Activated T-cell treated with anti-CD3 and anti-CD28 coated beads for 48 hours (primary cell): ENCODE measurements at regions not wholly inside any gene's neighbourhood (a gene's known extent, or its start where the extent isn't known, plus 50 kb on each side); places are given as distances from the start of the nearest gene placed in this dataset.

ENCODE experiments used
- DNase-seq: peaks from one replicate; pipeline ENCODE4 v3.0.0-alpha.2; 2020; ENCODE audit warnings: low read depth

- DNase-seq = no peak
Observed at GRCh38 chr12:4106621-4107020, 166.9 kb upstream of the CCND2 start.

- no peak for DNase-seq
Observed at GRCh38 chr12:4104722-4105244, 168.8 kb upstream of the CCND2 start.

GRCh38 chr12:4099276-4099675, 174.3 kb upstream of the CCND2 start:
- no peak for DNase-seq

DNA sequence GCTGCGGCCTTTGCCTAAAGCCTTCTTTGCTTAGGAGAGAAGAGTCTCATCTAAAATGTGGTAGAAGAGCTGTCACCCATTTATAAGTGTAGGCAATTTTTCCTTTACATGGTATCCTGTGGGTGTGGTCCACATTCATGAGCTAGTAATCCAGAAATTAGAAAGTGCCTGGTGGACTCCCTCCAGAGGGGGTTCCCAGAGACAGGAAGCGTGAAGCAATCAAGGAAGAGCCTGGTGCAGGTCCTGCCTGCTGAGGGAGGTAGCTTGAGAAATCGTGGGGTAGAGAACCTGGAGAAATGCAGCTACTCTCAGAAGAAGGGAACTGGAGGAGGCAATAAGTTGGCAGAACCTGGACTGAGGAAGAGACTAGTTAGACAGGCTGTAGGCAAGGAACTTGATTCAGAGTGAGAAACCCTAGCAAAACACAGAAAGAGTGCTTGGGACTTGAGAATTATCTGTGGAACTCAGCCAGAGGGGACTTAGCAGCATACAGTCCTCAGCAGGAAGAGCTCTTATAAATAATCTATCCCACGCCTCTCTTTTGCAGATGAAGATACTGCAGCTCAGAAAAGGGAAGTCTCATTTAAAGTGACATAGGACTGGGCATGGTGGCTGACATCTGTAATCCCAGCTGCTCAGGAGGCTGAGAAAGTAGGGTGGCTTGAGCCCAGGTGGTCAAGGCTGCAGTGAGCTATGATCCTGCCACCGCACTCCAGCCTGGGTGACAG, 182.4 kb upstream of the CCND2 start:
- DNase-seq = no peak

DNA sequence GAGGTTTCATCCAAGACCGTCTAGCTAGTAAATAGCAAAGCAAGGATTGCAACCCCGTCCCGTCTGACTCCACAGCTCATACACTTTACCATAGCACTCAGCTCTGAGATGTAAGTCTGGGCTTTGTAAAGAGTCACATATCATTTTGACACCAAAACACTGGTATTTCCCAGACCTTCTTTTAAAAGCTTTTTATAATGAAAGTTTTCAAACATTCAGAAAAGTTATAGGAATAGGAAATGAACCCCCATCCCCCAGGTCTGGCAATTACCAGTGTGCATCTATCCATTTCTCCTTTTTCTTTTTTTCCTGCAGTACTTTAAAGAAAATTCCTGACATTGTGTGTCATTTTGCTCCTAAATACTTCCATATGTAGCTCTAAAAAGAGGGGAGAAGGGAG, 183.6 kb upstream of the CCND2 start:
- no peak for DNase-seq

- DNase-seq = no peak
Observed at GRCh38 chr12:4089121-4089606, 184.4 kb upstream of the CCND2 start.

DNA sequence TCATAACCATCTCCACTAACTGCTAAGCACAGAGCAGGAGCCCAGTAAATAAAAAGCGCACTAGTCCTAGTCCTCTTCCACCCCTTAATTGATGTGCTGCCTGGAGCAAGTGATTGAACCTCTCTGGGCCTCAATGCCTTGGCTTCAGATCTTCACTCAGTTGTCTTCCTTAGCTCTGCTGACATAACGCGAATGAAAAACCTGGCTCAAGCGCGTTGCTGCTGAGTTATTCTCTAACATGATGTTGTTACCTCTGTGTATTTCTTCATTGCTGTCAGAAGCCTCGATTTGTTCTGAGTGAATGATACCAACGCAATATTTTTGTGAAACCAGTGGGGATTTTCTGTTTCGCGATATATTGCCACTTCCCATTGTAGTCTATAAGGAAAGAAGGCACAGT, 185.1 kb upstream of the CCND2 start:
- no peak for DNase-seq

DNA sequence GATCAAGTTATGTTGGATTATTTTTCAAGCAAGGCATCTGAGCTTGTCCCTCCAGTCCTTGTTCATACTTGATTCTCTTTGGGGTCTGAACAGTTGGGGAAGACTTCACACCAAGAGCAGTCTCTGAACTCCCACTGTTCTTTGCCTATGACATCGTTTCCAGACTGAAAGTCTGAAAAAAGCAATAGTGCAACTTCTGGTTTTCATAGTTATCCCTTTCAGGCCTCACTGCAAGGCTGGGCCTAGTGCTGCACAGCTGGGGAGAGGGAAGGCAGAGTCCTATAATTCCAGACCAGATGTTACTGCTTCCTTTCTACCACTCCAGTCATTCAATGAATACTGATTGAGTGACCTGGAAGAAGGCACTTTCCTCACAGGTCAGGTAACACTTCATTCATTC, 187.1 kb upstream of the CCND2 start:
- DNase-seq = no peak

GRCh38 chr12:4084573-4084972, 189.0 kb upstream of the CCND2 start:
- no peak for DNase-seq

DNA sequence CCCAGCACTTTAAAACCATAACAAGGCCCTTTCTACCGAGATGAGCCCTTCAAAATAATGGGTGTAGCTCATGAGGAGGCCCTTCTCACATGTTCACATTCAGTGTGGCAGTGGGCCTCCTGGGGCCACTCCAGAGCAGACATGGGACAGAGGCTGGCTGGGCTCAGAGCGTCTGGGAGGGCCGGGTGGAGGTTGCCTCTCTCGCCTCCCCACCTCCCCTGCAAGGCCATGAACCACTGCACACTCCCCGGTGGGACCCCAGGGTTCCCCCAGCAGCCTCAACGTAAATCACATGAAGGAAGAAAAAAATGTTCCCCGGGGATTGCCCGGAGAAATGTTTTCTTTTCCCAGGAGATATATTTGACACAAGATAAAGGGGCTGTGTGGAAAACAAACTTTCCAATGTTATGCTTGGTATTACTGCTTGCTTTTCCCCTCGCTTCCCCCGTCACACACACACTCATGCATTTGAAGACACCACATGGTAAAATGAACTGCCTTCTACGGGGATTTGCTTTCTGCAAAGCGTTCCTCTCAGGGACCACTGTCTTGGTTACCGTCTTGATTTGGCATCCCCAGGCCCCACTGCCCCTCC, 190.7 kb upstream of the CCND2 start:
- no peak for DNase-seq

GRCh38 chr12:4080213-4080612, 193.3 kb upstream of the CCND2 start:
- DNase-seq = no peak

DNA sequence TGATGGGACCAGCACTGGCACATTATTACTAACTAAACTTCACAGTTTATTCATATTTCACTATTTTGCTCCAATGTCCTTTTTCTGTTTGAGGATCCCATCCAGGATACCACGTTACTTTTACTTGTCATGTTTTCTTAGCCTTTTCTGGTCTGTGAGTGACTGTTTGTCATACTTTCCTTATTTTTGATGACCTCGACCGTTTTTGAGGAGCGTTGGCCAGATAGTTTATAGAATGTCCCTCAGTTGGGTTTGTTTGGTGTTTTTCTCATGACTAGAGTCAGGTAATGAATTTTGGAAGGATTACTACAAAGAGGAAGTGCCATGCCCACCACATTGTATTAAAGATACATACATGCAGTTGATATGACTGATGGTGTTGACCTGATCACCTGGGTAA, 199.4 kb upstream of the CCND2 start:
- DNase-seq = no peak

- DNase-seq = no peak
Observed at GRCh38 chr12:4069670-4070010, 196.4 kb upstream of the PARP11 start.

DNA sequence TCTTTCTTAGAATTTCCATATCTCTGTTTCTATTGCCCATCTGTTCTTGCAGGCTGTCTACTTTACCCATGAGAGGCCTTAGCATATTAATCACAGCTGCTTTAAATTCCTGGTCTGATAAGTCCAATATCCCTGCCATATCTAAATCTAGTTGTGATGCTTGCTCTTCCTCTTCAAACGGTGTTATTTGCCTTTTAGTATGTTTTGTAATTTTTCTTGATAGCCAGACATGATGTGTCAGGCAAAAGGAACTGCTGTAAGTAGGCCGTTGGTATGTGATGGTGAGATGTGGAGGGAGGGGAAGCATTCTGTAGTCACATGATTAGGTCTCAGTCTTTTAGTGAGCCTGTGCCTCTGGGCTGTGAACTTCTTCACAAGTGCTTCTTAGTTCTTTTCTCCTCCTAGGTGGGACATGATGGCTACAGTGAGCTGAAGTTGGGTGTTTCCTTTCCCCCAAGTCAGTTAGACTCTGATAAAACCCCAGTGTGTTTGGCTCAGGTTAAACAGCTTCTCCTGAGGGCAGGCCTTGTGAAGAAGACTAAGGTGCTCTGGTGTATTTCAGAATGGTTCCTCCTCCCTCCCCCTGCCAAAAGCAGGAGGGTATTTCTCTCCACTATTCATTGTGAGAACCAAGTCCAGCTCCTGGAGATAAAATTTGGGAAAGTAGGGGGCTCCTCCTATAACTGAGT, 195.9 kb upstream of the PARP11 start:
- no peak for DNase-seq

- DNase-seq = no peak
Observed at GRCh38 chr12:4064008-4064407, 190.8 kb upstream of the PARP11 start.

DNA sequence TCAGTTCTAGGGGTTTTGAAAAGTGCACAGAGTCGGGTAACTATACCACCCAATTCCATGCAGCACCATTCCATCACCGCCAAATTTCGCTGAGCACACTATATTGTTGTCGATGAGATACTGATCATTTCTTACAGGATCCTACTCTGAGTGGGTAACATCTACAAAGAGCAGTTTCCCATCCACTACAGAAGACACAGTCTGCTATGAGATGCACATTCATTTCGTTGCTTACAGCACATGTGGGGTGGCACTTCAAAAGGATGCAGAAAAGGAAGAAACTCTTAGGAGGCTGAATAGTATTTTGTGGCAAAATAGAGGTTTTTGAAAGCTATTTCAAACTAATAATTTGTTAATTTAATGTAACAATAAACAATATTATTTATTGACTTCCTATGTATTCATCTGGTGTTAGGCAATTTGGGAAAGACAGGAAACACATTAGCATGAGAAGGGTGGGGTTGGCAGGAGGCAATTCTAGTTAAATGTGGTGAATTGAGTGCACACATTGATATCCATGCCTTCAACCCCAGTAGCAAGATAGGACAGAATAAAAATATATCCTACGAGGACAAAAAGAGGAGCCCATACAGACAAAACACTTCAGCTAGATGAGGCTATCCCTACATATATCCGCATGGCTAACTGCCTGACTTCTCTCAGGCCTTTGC, 186.8 kb upstream of the PARP11 start:
- DNase-seq = no peak

GRCh38 chr12:4056910-4057845, 184.0 kb upstream of the PARP11 start:
- no peak for DNase-seq

DNA sequence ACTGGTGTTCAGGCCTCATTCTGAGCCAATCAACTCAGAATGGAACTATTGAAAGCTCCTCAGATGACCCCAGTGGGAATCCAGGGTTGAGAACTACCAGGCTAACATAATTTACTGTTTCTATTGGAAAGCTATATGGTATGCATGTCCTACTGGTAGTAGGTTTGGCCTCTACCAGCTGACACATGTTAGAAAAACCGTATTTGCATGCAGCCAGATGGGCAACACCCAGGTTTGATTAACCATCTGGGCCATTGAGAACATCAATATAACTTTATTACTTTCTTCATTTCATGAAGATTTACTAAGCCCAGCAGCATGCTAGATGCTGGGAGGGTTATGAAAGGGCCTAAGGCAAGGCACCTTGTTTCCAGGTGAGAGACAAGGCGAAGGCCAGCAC, 181.4 kb upstream of the PARP11 start:
- DNase-seq = no peak

GRCh38 chr12:4052691-4053090, 179.5 kb upstream of the PARP11 start:
- DNase-seq = no peak

DNA sequence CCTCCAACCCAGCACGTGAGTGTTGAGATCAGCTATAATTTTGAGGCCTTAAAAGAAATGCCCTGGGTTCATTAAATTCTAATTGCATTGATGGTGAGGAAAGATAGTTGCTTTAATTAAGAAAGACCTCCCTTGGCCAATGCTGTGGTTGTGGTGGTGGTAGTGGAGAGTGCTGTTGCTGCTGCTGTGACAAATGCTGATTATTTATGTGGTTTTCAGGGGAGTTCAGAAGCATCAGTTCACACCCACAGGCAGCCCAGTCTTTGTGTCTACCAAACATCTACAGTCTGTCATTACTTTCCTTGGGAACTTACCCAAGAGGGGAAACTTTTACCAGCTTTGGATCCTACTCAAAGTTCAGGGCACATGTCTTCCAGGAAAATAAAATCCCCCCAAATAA, 178.4 kb upstream of the PARP11 start:
- no peak for DNase-seq

DNA sequence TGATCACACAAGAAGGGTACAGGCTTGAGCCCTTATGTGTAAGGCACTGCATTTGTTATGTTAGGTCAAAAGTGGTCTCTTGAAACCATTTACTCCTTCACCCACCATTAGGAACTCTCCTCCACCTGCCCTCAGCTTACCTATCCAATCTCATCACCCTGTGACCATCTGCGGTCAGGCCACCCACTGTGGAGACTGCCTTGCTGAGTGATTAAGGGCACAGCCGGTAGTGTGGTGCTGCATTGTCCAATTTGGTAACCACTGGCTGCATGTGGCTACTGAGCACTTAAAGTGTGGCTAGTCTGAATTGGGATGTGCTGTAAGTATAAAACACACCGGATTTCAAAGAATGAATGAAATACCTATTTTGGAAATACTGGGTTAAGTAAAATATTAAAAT, 177.1 kb upstream of the PARP11 start:
- DNase-seq = no peak
